ENCODE measurements at regions not wholly inside any gene's neighbourhood (a gene's known extent, or its start where the extent isn't known, plus 50 kb on each side); places are given as distances from the start of the nearest gene placed in this dataset.

DNA sequence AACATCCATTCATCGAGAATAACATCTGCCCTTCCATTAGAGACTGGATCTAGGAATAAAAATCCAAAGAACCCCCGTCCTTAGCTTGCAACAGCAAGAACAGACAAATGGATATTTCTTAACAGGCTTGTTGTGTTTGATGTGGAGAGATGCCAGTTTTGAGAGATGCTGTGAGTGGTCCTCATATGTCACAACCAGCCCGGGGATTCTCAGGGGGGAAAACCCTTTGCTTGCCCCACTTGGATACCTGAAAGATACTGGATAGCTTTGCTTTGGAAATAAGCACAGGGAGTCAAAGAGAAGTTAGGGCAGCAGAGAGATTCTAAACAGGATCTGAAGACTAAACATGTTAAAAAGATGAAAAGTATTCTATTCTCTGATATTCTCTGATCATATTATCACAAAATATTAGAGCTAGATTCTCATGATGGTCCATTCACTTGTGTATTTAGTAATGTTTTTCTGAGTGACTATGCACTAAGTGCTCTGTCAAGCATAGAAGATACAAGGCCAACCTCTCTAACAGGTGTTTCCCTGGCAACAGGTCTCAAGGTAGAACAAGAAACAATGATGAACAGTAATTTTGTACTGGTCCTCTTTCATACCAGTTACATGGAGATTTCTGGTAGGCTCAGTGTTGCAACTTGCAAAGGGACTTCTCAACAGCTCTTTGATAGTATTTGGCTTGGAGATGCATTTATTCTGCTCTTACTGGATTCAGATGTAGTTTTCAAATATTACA lies 348.2 kb downstream of the MYCN start:
- DNase-seq, result no peak

- no peak for DNase-seq
These were observed 347.5 kb downstream of the MYCN start for GRCh38 chr2:16287831-16288230.

DNA sequence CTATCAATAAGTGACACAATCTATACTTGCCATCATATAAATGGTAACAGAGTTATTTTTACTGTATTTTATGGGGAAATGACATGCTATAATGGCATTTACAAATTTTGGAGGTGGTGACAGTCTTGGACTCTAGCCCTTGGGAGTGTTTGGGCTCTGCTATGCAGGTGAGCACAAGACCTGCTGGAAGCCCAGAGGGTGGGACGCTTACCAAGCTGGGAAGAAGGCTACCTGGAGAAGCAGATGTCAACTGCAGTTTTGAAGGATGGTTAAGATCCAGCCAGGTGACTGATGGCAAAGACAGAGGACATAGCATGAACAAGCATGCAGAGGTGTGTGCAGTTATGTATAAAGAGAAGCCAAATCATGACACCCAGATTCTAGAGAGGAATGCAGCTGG lies 346.9 kb downstream of the MYCN start:
- DNase-seq, result no peak

GRCh38 chr2:16285813-16286510 lies 345.6 kb downstream of the MYCN start:
- DNase-seq, result no peak

DNA sequence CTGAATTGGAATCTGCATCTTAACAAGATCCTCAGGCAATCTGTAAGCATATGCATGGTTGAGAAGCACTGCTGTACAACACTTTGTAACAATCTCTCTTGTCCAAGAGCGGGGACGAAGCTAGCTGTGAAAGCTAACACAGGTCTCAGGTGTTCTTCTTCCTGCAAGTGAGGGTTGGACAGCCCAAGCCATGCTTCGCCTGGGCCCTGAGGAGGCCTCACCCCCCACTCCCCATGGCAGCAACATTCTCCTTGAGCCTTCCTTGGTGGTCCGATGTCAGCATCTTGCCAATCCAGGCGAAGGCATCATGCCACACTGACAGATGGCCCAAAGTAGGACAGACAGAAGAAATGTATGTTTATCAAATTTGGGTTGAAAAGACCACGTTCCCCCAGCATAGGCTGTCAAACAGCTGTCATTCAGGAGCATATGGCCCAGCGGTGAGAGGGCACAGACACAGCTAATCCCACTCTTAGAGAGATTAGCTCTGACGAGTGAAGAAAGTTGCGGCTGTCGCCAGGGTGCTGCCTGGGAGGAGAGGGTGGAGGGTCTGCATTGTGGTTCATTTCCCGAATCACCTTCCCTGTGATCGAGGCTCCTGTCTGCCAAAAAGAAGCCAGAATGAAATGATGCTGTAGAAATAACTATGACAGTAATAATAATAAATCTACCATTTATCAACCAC lies 344.7 kb downstream of the MYCN start:
- DNase-seq, result no peak

- no peak for DNase-seq
These were observed 342.9 kb downstream of the MYCN start for GRCh38 chr2:16283071-16283850.

DNA sequence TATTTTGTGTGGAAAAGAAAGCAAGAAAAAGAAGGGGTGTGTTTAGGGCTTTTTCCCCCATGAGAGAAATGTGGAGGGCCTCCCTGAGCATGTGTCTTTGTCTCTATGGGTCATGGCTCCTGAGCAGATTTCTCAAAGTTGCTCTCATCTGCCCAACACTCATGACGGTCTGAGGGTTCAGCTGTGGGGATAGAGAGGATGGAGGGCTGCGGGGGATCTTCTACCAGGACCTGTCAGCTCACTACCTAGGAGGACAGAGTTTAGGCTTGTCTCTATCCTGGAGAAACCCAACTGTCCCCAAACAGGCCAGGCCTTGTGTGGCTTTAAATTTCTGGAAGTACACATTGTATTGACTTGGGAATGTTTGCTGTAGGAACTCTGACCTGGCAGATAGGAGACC lies 342.2 kb downstream of the MYCN start:
- DNase-seq, result no peak

- no peak for DNase-seq
These were observed 341.3 kb downstream of the MYCN start for GRCh38 chr2:16281451-16282335.

DNA sequence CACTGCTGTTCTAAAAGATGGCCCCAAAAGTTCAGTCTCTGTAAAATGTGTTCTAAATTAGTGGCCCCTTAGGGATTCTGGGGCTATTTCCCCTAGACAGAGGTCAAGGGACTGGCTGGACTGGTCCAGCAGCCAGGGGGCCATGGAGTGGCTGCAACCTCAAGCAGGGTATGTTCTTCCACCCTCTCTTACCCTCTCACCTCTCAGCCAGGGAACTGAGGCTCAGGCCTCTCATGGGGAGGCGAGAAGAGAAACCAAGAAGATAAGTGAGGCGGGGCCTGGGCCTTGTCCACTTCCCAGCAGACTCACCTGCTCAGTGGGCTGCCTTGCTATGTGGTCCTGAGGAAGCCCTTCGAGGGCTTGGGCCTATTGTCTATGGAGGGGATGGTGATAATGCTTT lies 339.7 kb downstream of the MYCN start:
- DNase-seq, result no peak

DNA sequence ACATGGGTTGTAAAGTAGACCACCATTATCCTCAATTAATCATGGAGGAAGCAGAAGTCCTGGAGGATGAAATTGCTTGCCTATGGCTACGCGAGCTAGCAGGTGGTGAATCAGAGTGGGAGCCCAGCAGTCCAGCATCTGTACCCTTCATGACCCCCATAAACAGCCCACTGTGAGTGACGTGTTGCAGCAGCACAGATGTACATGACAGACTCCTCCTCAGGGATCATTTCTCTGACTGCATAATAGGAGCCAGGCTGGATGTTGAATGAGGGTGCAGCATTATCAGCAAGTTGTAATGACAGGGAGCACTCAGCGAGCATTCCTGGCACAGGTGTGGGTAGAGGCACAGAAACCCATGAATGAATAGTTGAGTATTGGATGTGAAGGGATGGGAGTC lies 339.3 kb downstream of the MYCN start:
- no peak for DNase-seq

DNA sequence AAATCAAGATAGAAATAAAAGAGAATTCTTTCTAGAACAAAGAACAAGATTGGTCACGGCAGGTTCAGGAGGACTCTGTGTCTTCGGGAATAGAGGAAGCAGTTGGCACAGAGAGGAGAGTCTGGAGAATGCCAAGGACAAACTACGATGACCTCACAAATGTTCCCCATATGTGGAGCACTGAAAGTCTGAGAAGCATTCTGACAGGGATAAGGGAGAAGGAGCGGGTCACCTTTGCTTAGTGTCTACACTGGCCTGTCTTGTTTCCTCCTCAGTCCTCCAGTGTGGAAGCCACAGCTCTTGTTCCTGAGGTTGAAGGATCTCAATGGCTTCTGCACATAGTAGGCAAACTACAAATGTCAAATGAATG lies 338.8 kb downstream of the MYCN start:
- no peak for DNase-seq

- no peak for DNase-seq
These were observed 338.3 kb downstream of the MYCN start for GRCh38 chr2:16278421-16279200.

DNA sequence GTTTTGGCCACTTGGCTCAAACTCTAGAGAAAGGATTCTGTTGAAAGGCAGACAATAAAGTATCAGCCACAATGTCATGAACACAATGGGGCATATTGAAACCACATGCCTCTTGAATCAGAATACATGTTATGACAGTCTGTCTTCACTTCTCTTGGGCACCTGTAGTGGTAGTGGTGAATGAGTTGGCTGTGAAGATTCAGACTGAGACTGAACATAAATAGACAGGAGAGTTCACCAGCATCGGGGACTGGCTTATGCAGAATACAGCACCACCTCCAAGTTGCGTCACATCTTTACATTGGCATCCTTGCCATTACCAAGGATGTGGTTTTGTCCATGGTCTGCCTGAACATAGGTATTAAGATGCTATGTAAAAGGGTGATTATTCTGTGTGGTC lies 336.8 kb downstream of the MYCN start:
- DNase-seq, result no peak

GRCh38 chr2:16275661-16276060 lies 335.3 kb downstream of the MYCN start:
- DNase-seq, result no peak

GRCh38 chr2:16275131-16275530 lies 334.8 kb downstream of the MYCN start:
- no peak for DNase-seq

DNA sequence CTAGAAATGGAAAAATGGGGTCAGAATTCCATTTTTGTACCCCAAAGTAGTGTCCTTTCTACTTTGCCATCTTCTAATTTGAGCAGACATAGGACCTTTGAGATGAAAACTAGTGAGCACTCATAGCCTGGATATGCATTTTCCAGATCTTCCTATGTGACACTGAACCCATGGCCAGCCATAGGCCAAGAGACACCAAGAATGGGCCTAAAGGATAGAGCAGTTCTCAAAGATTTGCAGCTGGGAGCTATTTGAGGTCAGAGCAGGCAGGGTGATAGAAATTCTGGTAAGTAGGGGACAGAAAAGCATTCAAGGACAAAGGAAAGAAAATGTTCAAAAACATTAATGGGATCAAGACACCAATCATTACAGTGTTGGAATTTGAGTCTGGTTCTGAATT lies 332.8 kb downstream of the MYCN start:
- no peak for DNase-seq

- DNase-seq, result no peak
These were observed 331.9 kb downstream of the MYCN start for GRCh38 chr2:16272038-16272788.

GRCh38 chr2:16271231-16271896 lies 331.0 kb downstream of the MYCN start:
- no peak for DNase-seq

DNA sequence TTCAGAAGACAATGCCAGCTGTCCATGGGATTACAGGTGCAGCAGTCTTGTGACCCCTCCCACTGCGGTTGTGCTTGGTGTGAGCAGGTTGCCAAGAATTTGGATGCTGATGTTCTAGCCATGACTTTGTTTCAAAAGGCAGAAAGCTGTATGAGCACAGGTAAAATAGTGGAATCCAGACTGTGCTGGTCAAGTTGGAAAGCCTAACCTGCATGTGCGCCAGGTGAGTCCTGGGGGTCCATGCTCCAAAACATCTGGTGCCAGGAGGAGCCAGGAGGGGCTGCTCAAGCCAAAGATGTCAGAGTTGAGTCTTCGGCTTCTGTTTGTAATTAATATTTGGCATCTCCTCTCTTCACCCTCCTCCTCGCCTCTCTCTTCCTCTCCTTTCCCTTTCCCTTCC lies 330.1 kb downstream of the MYCN start:
- no peak for DNase-seq

All from CD4-positive, alpha-beta T cell treated with Interferon alpha-2 for 1 hour (primary cell).